BLaER1 (cell line): ENCODE measurements at regions not wholly inside any gene's neighbourhood (a gene's known extent, or its start where the extent isn't known, plus 50 kb on each side); places are given as distances from the start of the nearest gene placed in this dataset.

Experiments
- H3K27ac ChIP-seq: shearing (Covaris generic); formaldehyde crosslinking; 2 replicates; pipeline ENCODE4 v1.8.1; 2022
- H3K27me3 ChIP-seq: shearing (Covaris generic); formaldehyde crosslinking; 2 replicates; pipeline ENCODE4 v1.8.1; 2022
- H3K36me3 ChIP-seq: shearing (Covaris generic); formaldehyde crosslinking; 2 replicates; pipeline ENCODE4 v1.8.1; 2022
- H3K4me1 ChIP-seq: shearing (Covaris generic); formaldehyde crosslinking; 2 replicates; pipeline ENCODE4 v1.8.1; 2022
- H3K4me2 ChIP-seq: shearing (Covaris generic); formaldehyde crosslinking; 2 replicates; pipeline ENCODE4 v1.8.1; 2022
- H3K4me3 ChIP-seq: shearing (Covaris generic); formaldehyde crosslinking; 2 replicates; pipeline ENCODE4 v1.8.1; 2022
- H3K9ac ChIP-seq: shearing (Covaris generic); formaldehyde crosslinking; 2 replicates; pipeline ENCODE4 v1.8.1; 2022
- H3K9me3 ChIP-seq: shearing (Covaris generic); formaldehyde crosslinking; 2 replicates; pipeline ENCODE4 v1.8.1; 2022
- H4K20me1 ChIP-seq: shearing (Covaris generic); formaldehyde crosslinking; 2 replicates; pipeline ENCODE4 v1.8.1; 2022
- Cebpa-rat ChIP-seq: shearing (Covaris generic); IDR thresholded peaks from 2 replicates; pipeline ENCODE4 v1.8.1; 2022

- Histone ChIP-seq H3K36me3 (no peaks in the 10 kb centered on the region), H3K9me3 (peaks cover 45% of the 10 kb centered on the region), H3K27ac (no peak overlapping the region), H4K20me1 (no peaks in the 10 kb centered on the region), H3K9ac (no peak overlapping the region), H3K4me2 (no peak overlapping the region), H3K4me3 (no peak overlapping the region), H3K27me3 (no peaks in the 10 kb centered on the region), H3K4me1 (no peaks in the 10 kb centered on the region)
- no peak for TF ChIP-seq Cebpa-rat
These were observed 285.6 kb upstream of the SGK1 start for GRCh38 chr6:134603561-134603960.

- Histone ChIP-seq H3K9ac (no peak overlapping the region), H3K4me3 (no peak overlapping the region), H3K4me1 (no peaks in the 10 kb centered on the region), H3K36me3 (no peaks in the 10 kb centered on the region), H3K4me2 (no peak overlapping the region), H3K9me3 (peaks cover 45% of the 10 kb centered on the region), H3K27ac (no peak overlapping the region), H4K20me1 (no peaks in the 10 kb centered on the region), H3K27me3 (no peaks in the 10 kb centered on the region)
- no peak for TF ChIP-seq Cebpa-rat
These were observed 284.2 kb upstream of the SGK1 start for GRCh38 chr6:134602123-134602522.

GRCh38 chr6:134600671-134601070 lies 282.8 kb upstream of the SGK1 start:
- no peaks in the 10 kb centered on the region for H4K20me1 ChIP-seq
- no peaks in the 10 kb centered on the region for H3K4me1 ChIP-seq
- no peak for TF ChIP-seq Cebpa-rat
- no peak overlapping the region for H3K9ac ChIP-seq
- H3K4me3 ChIP-seq, result no peak overlapping the region
- no peaks in the 10 kb centered on the region for H3K36me3 ChIP-seq
- H3K9me3 ChIP-seq, result peaks cover 45% of the 10 kb centered on the region
- no peaks in the 10 kb centered on the region for H3K27me3 ChIP-seq
- no peak overlapping the region for H3K4me2 ChIP-seq
- no peak overlapping the region for H3K27ac ChIP-seq

- no peaks in the 10 kb centered on the region for H3K4me1 ChIP-seq
These were observed 281.2 kb upstream of the SGK1 start for GRCh38 chr6:134599079-134599478.

GRCh38 chr6:134596191-134596590 lies 278.3 kb upstream of the SGK1 start:
- TF ChIP-seq Cebpa-rat, result no peak
- Histone ChIP-seq H3K4me1 (no peaks in the 10 kb centered on the region), H3K27ac (no peak overlapping the region), H3K9me3 (peaks cover 16% of the 10 kb centered on the region), H3K27me3 (no peaks in the 10 kb centered on the region), H3K9ac (no peak overlapping the region), H3K4me2 (no peak overlapping the region), H4K20me1 (no peaks in the 10 kb centered on the region), H3K4me3 (no peak overlapping the region), H3K36me3 (no peaks in the 10 kb centered on the region)

More at GRCh38 chr6:134599079-134599478, 281.2 kb upstream of the SGK1 start:
- H4K20me1 ChIP-seq, result no peaks in the 10 kb centered on the region
- no peak overlapping the region for H3K27ac ChIP-seq
- H3K4me3 ChIP-seq, result no peak overlapping the region
- H3K4me2 ChIP-seq, result no peak overlapping the region
- H3K27me3 ChIP-seq, result no peaks in the 10 kb centered on the region
- H3K36me3 ChIP-seq, result no peaks in the 10 kb centered on the region
- peaks cover 30% of the 10 kb centered on the region for H3K9me3 ChIP-seq
- TF ChIP-seq Cebpa-rat, result no peak
- H3K9ac ChIP-seq, result no peak overlapping the region

GRCh38 chr6:134594881-134595280 lies 277.0 kb upstream of the SGK1 start:
- no peak overlapping the region for H3K4me3 ChIP-seq
- H3K9ac ChIP-seq, result no peak overlapping the region
- no peak overlapping the region for H3K27ac ChIP-seq
- no peak for TF ChIP-seq Cebpa-rat
- no peaks in the 10 kb centered on the region for H3K27me3 ChIP-seq
- H3K9me3 ChIP-seq, result peaks cover 3% of the 10 kb centered on the region; the same call in 1 of the 2 replicates
- no peak overlapping the region for H3K4me2 ChIP-seq
- H4K20me1 ChIP-seq, result no peaks in the 10 kb centered on the region
- no peaks in the 10 kb centered on the region for H3K36me3 ChIP-seq
- no peaks in the 10 kb centered on the region for H3K4me1 ChIP-seq

GRCh38 chr6:134593887-134594286 lies 276.0 kb upstream of the SGK1 start:
- Histone ChIP-seq H3K4me3 (no peak overlapping the region), H3K9ac (no peak overlapping the region), H3K4me2 (no peak overlapping the region), H3K36me3 (no peaks in the 10 kb centered on the region), H3K27me3 (no peaks in the 10 kb centered on the region), H3K27ac (no peak overlapping the region), H4K20me1 (no peaks in the 10 kb centered on the region), H3K9me3 (no peaks in the 10 kb centered on the region), H3K4me1 (no peaks in the 10 kb centered on the region)
- TF ChIP-seq Cebpa-rat, result no peak

GRCh38 chr6:134593442-134593841 lies 275.5 kb upstream of the SGK1 start:
- Histone ChIP-seq H3K36me3 (no peaks in the 10 kb centered on the region), H4K20me1 (no peaks in the 10 kb centered on the region), H3K27me3 (no peaks in the 10 kb centered on the region), H3K4me2 (no peak overlapping the region), H3K9ac (no peak overlapping the region), H3K9me3 (no peaks in the 10 kb centered on the region), H3K4me1 (no peaks in the 10 kb centered on the region), H3K27ac (no peak overlapping the region), H3K4me3 (no peak overlapping the region)
- no peak for TF ChIP-seq Cebpa-rat

GRCh38 chr6:134593024-134593423 lies 275.1 kb upstream of the SGK1 start:
- no peaks in the 10 kb centered on the region for H4K20me1 ChIP-seq
- no peaks in the 10 kb centered on the region for H3K27me3 ChIP-seq
- TF ChIP-seq Cebpa-rat, result no peak
- H3K4me1 ChIP-seq, result no peaks in the 10 kb centered on the region
- no peaks in the 10 kb centered on the region for H3K9me3 ChIP-seq
- no peaks in the 10 kb centered on the region for H3K36me3 ChIP-seq
- no peak overlapping the region for H3K9ac ChIP-seq
- H3K4me2 ChIP-seq, result no peak overlapping the region
- no peak overlapping the region for H3K27ac ChIP-seq
- H3K4me3 ChIP-seq, result no peak overlapping the region

GRCh38 chr6:134590449-134590848 lies 272.5 kb upstream of the SGK1 start:
- TF ChIP-seq Cebpa-rat, result no peak
- Histone ChIP-seq H3K9ac (no peak overlapping the region), H3K4me1 (no peaks in the 10 kb centered on the region), H3K4me2 (no peak overlapping the region), H3K27ac (no peak overlapping the region), H3K27me3 (no peaks in the 10 kb centered on the region), H3K9me3 (no peaks in the 10 kb centered on the region), H3K4me3 (no peak overlapping the region), H4K20me1 (no peaks in the 10 kb centered on the region), H3K36me3 (no peaks in the 10 kb centered on the region)

GRCh38 chr6:134590004-134590403 lies 272.1 kb upstream of the SGK1 start:
- no peaks in the 10 kb centered on the region for H3K27me3 ChIP-seq
- no peaks in the 10 kb centered on the region for H4K20me1 ChIP-seq
- H3K36me3 ChIP-seq, result no peaks in the 10 kb centered on the region
- no peak overlapping the region for H3K27ac ChIP-seq
- no peak overlapping the region for H3K4me2 ChIP-seq
- no peaks in the 10 kb centered on the region for H3K4me1 ChIP-seq
- no peaks in the 10 kb centered on the region for H3K9me3 ChIP-seq
- TF ChIP-seq Cebpa-rat, result no peak
- H3K9ac ChIP-seq, result no peak overlapping the region
- H3K4me3 ChIP-seq, result no peak overlapping the region
